Esophagus (tissue), 2 donors: ENCODE measurements at regions not wholly inside any gene's neighbourhood (a gene's known extent, or its start where the extent isn't known, plus 50 kb on each side); places are given as distances from the start of the nearest gene placed in this dataset.

ENCODE experiments used
- H3K27ac ChIP-seq, 2 donors: one replicate each; pipeline ENCODE4 v1.5.1; 2013; ENCODE audit warnings: low read depth in 2 of 2, mild to moderate bottlenecking in 2 of 2, inconsistent platforms in 1 of 2, low read length in 1 of 2, moderate library complexity in 1 of 2
- H3K27me3 ChIP-seq, 2 donors: one replicate each; pipeline ENCODE4 v1.6.1; 2013; ENCODE audit warnings: low read length in 2 of 2, control low read depth in 1 of 2, mild to moderate bottlenecking in 1 of 2; ENCODE audit not compliant: insufficient read depth in 2 of 2, control insufficient read depth in 1 of 2
- H3K36me3 ChIP-seq, 2 donors: one replicate each; pipeline ENCODE4 v1.6.1; 2013; ENCODE audit warnings: low read length in 1 of 2; ENCODE audit not compliant: control insufficient read depth in 2 of 2, insufficient read depth in 2 of 2
- H3K4me1 ChIP-seq, 2 donors: one replicate each; pipeline ENCODE4 v1.6.1; 2013; ENCODE audit warnings: low read length in 1 of 2; ENCODE audit not compliant: control insufficient read depth in 2 of 2, insufficient read depth in 2 of 2
- H3K4me3 ChIP-seq, 2 donors: one replicate each; pipeline ENCODE4 v1.5.1; 2013; ENCODE audit warnings: low read length in 2 of 2, mild to moderate bottlenecking in 2 of 2, low read depth in 1 of 2, moderate library complexity in 1 of 2
- H3K9me3 ChIP-seq, 2 donors: one replicate each; pipeline ENCODE4 v1.6.1; 2013; ENCODE audit warnings: mild to moderate bottlenecking in 2 of 2, low read depth in 1 of 2, low read length in 1 of 2, moderate library complexity in 1 of 2; ENCODE audit not compliant: control insufficient read depth in 2 of 2, insufficient read depth in 1 of 2
- WGBS, 2 donors: extraction: QIAGEN DNeasy Blood & Tissue Kit; methylation state at CpG; one replicate each; pipeline ENCODE4 v1.1.7; 2013; 5-methylcytosine and 5-hydroxymethylcytosine counted together
- donor health status: healthy with polysubstance abuse.
- donor health status: Bipolar disorder and iron deficiency.

GRCh38 chr1:101683561-101683960 lies 313.2 kb downstream of the OLFM3 start:
- Histone ChIP-seq H3K4me3 (no peak overlapping the region), H3K27ac (no peak overlapping the region), H3K36me3 (no peaks in the 10 kb centered on the region), H3K4me1 (no peaks in the 10 kb centered on the region), H3K9me3 (no peaks in the 10 kb centered on the region), H3K27me3 (no peaks in the 10 kb centered on the region)
- WGBS, 2 donors, result 66 to 72% methylated on average over 3 of the region's 3 CpGs

- Histone ChIP-seq H3K4me1 (no peaks in the 10 kb centered on the region), H3K36me3 (no peaks in the 10 kb centered on the region), H3K9me3 (peaks cover 0 to 4% of the 10 kb centered on the region in 2 donors), H3K4me3 (no peak overlapping the region), H3K27ac (no peak overlapping the region), H3K27me3 (no peaks in the 10 kb centered on the region)
- WGBS, 2 donors, result 3 to 11% methylated on average over 1 of the region's 1 CpG
Measured at GRCh38 chr1:101697072-101697471, 299.7 kb downstream of the OLFM3 start.

GRCh38 chr1:101698681-101699080 lies 298.0 kb downstream of the OLFM3 start:
- Histone ChIP-seq H3K36me3 (no peaks in the 10 kb centered on the region), H3K4me1 (no peaks in the 10 kb centered on the region), H3K27me3 (no peaks in the 10 kb centered on the region), H3K27ac (no peak overlapping the region), H3K9me3 (peaks cover 0 to 4% of the 10 kb centered on the region in 2 donors), H3K4me3 (no peak overlapping the region)
- 67 to 71% methylated on average over 1 of the region's 1 CpG for WGBS, 2 donors

- H3K27ac ChIP-seq, result no peak overlapping the region
- H3K9me3 ChIP-seq, result no peaks in the 10 kb centered on the region
- no peaks in the 10 kb centered on the region for H3K27me3 ChIP-seq
- H3K4me3 ChIP-seq, result no peak overlapping the region
- H3K36me3 ChIP-seq, result no peaks in the 10 kb centered on the region
- no peaks in the 10 kb centered on the region for H3K4me1 ChIP-seq
Measured at GRCh38 chr1:101704895-101705294, 291.8 kb downstream of the OLFM3 start.

GRCh38 chr1:101706366-101706765 lies 290.4 kb downstream of the OLFM3 start:
- no peaks in the 10 kb centered on the region for H3K9me3 ChIP-seq
- no peaks in the 10 kb centered on the region for H3K36me3 ChIP-seq
- H3K27me3 ChIP-seq, result no peaks in the 10 kb centered on the region
- no peak overlapping the region for H3K4me3 ChIP-seq
- H3K4me1 ChIP-seq, result no peaks in the 10 kb centered on the region
- H3K27ac ChIP-seq, result no peak overlapping the region

GRCh38 chr1:101709721-101710120 lies 287.0 kb downstream of the OLFM3 start:
- no peaks in the 10 kb centered on the region for H3K4me1 ChIP-seq
- no peaks in the 10 kb centered on the region for H3K9me3 ChIP-seq
- H3K4me3 ChIP-seq, result no peak overlapping the region

GRCh38 chr1:101713760-101714159 lies 283.0 kb downstream of the OLFM3 start:
- H3K4me1 ChIP-seq, result no peaks in the 10 kb centered on the region
- H3K4me3 ChIP-seq, result no peak overlapping the region
- H3K9me3 ChIP-seq, result no peaks in the 10 kb centered on the region
- no peaks in the 10 kb centered on the region for H3K27me3 ChIP-seq
- WGBS, 2 donors, result 39 to 54% methylated on average over 1 of the region's 1 CpG
- H3K27ac ChIP-seq, result no peak overlapping the region
- no peaks in the 10 kb centered on the region for H3K36me3 ChIP-seq

More at GRCh38 chr1:101709721-101710120, 287.0 kb downstream of the OLFM3 start:
- no peak overlapping the region for H3K27ac ChIP-seq
- no peaks in the 10 kb centered on the region for H3K36me3 ChIP-seq
- H3K27me3 ChIP-seq, result no peaks in the 10 kb centered on the region

GRCh38 chr1:101723415-101723814 lies 273.3 kb downstream of the OLFM3 start:
- H3K9me3 ChIP-seq, result no peaks in the 10 kb centered on the region
- no peaks in the 10 kb centered on the region for H3K36me3 ChIP-seq
- H3K4me1 ChIP-seq, result no peaks in the 10 kb centered on the region
- no peaks in the 10 kb centered on the region for H3K27me3 ChIP-seq
- no peak overlapping the region for H3K4me3 ChIP-seq
- H3K27ac ChIP-seq, result no peak overlapping the region
- WGBS, 2 donors, result 63 to 64% methylated on average over 4 of the region's 4 CpGs

GRCh38 chr1:101728029-101728428 lies 268.7 kb downstream of the OLFM3 start:
- 74 to 78% methylated on average over 5 of the region's 5 CpGs for WGBS, 2 donors
- Histone ChIP-seq H3K4me1 (no peaks in the 10 kb centered on the region), H3K9me3 (no peaks in the 10 kb centered on the region), H3K27me3 (no peaks in the 10 kb centered on the region), H3K36me3 (no peaks in the 10 kb centered on the region), H3K27ac (no peak overlapping the region), H3K4me3 (no peak overlapping the region)

GRCh38 chr1:101730559-101730958 lies 266.2 kb downstream of the OLFM3 start:
- Histone ChIP-seq H3K4me1 (no peaks in the 10 kb centered on the region), H3K9me3 (no peaks in the 10 kb centered on the region), H3K4me3 (no peak overlapping the region), H3K27ac (no peak overlapping the region), H3K36me3 (no peaks in the 10 kb centered on the region), H3K27me3 (no peaks in the 10 kb centered on the region)
- 87% methylated on average over 2 of the region's 2 CpGs for WGBS, 2 donors
